ENCODE measurements at regions not wholly inside any gene's neighbourhood (a gene's known extent, or its start where the extent isn't known, plus 50 kb on each side); places are given as distances from the start of the nearest gene placed in this dataset.

DNA sequence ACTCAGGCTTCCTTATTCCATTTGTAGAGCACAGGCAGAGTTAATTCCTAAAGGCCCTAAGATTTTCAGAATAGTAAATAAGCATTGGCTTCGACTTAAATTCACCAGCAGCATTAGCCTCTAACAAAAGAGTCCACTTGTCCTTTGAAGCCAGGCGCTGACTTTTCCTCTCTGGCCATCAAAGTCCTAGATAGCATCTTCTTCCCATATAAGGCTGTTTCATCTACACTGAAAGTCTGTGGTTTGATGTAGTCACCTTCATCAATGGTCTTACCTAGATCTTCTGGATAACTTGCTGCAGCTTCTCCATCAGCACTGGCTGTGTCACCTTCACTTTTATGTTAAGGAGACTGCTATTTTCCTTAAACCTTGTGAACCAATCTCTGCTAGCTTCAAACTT lies 118.3 kb upstream of the SOX6 start:
- TF ChIP-seq, protein P1, sequence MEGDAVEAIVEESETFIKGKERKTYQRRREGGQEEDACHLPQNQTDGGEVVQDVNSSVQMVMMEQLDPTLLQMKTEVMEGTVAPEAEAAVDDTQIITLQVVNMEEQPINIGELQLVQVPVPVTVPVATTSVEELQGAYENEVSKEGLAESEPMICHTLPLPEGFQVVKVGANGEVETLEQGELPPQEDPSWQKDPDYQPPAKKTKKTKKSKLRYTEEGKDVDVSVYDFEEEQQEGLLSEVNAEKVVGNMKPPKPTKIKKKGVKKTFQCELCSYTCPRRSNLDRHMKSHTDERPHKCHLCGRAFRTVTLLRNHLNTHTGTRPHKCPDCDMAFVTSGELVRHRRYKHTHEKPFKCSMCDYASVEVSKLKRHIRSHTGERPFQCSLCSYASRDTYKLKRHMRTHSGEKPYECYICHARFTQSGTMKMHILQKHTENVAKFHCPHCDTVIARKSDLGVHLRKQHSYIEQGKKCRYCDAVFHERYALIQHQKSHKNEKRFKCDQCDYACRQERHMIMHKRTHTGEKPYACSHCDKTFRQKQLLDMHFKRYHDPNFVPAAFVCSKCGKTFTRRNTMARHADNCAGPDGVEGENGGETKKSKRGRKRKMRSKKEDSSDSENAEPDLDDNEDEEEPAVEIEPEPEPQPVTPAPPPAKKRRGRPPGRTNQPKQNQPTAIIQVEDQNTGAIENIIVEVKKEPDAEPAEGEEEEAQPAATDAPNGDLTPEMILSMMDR (conservative IDR thresholded peaks at IDR 0.05): no peak
- TF ChIP-seq EZH2 (IDR thresholded peaks at IDR 0.05; ENCODE audit: low read depth): no peak
